ENCODE measurements at regions not wholly inside any gene's neighbourhood (a gene's known extent, or its start where the extent isn't known, plus 50 kb on each side); places are given as distances from the start of the nearest gene placed in this dataset.

- TF ChIP-seq CTCF (IDR thresholded peaks at IDR 0.05; ENCODE audit: insufficient read depth, low read depth, low read length) (no peak), EZH2 (IDR thresholded peaks at IDR 0.05; ENCODE audit: insufficient read depth, low read length) (no peak)
Measured at GRCh38 chr1:238673561-238673960, 712.8 kb upstream of the CHRM3 start.

All from astrocyte (in vitro differentiated cells and primary cell).